ENCODE measurements at regions not wholly inside any gene's neighbourhood (a gene's known extent, or its start where the extent isn't known, plus 50 kb on each side); places are given as distances from the start of the nearest gene placed in this dataset.

DNA sequence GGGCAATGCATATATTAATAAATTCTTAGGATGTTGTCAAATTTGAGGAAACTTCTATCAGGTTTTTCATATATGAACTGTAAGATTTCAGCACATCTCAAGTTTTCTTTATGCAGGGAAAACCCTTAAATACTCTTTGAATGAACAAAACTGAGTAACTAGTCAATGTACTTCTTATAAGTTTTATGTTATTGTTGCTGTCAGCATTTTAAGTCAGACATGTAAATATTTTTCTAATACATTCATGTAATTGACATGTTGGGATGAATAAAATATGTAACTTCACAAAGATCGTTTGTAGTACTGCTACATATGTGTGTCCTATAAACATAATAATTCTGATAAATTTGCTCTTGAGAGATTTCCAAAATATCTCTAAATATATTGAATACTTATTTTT is 109.6 kb downstream of the BMP4 start:
- WGBS (ENCODE audit: insufficient coverage, low coverage, missing lambda C conversion rate): 0% methylated on average over 1 of the region's 1 CpG
- DNase-seq (ENCODE audit: extremely low read depth in 1 of 4, low spot score in 3 of 4): no peak
- TF ChIP-seq NFATC3 (IDR thresholded peaks at IDR 0.05): no peak
- TF ChIP-seq, protein P1, sequence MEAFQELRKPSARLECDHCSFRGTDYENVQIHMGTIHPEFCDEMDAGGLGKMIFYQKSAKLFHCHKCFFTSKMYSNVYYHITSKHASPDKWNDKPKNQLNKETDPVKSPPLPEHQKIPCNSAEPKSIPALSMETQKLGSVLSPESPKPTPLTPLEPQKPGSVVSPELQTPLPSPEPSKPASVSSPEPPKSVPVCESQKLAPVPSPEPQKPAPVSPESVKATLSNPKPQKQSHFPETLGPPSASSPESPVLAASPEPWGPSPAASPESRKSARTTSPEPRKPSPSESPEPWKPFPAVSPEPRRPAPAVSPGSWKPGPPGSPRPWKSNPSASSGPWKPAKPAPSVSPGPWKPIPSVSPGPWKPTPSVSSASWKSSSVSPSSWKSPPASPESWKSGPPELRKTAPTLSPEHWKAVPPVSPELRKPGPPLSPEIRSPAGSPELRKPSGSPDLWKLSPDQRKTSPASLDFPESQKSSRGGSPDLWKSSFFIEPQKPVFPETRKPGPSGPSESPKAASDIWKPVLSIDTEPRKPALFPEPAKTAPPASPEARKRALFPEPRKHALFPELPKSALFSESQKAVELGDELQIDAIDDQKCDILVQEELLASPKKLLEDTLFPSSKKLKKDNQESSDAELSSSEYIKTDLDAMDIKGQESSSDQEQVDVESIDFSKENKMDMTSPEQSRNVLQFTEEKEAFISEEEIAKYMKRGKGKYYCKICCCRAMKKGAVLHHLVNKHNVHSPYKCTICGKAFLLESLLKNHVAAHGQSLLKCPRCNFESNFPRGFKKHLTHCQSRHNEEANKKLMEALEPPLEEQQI (IDR thresholded peaks at IDR 0.05): no peak
- no peak for TF ChIP-seq BRCA1 (IDR thresholded peaks at IDR 0.05)
- TF ChIP-seq BRCA1 (CRISPR knock-in tag; IDR thresholded peaks at IDR 0.05): no peak
- no peak for TF ChIP-seq TFAM (CRISPR knock-in tag; conservative IDR thresholded peaks at IDR 0.05)
- TF ChIP-seq ZNF583 (CRISPR knock-in tag; IDR thresholded peaks at IDR 0.05): no peak
- TF ChIP-seq, protein P2, sequence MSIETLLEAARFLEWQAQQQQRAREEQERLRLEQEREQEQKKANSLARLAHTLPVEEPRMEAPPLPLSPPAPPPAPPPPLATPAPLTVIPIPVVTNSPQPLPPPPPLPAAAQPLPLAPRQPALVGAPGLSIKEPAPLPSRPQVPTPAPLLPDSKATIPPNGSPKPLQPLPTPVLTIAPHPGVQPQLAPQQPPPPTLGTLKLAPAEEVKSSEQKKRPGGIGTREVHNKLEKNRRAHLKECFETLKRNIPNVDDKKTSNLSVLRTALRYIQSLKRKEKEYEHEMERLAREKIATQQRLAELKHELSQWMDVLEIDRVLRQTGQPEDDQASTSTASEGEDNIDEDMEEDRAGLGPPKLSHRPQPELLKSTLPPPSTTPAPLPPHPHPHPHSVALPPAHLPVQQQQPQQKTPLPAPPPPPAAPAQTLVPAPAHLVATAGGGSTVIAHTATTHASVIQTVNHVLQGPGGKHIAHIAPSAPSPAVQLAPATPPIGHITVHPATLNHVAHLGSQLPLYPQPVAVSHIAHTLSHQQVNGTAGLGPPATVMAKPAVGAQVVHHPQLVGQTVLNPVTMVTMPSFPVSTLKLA (conservative IDR thresholded peaks at IDR 0.05): no peak
- TF ChIP-seq CHCHD3 (CRISPR knock-in tag; IDR thresholded peaks at IDR 0.05): no peak

More for the DNA sequence above, 109.6 kb downstream of the BMP4 start:
- H2AFZ ChIP-seq (ENCODE audit: low read depth, low read length): no peak overlapping the region
- H3K36me3 ChIP-seq (ENCODE audit: control insufficient read depth, insufficient read depth, low read length): no peaks in the 10 kb centered on the region
- CTCF ChIA-PET (ENCODE audit: low intra/inter-chr PET ratio): no interaction called here
- H3K4me2 ChIP-seq (ENCODE audit: insufficient read depth, low read length): no peak overlapping the region
- BruUV-seq (replicated peaks): no TSS peak
- H3K9ac ChIP-seq (ENCODE audit: insufficient read depth in 1 of 2, low read depth in 2 of 2, low read length in 2 of 2): no peak overlapping the region
- no peaks in the 10 kb centered on the region for H3K4me1 ChIP-seq (replicated peaks in 1 of 2; ENCODE audit: control insufficient read depth in 2 of 2, insufficient read depth in 2 of 2, low read length in 2 of 2)
- in situ Hi-C loops (cut with MboI): no loop called here
- no peaks in the 10 kb centered on the region for H3K27me3 ChIP-seq (ENCODE audit: control insufficient read depth in 2 of 2, insufficient read depth in 2 of 2, low read length in 2 of 2)
- POLR2A ChIA-PET: interaction anchor here (0.6 kb wide), 1 partner anchor 502 kb away, joined by 4 read pairs; no protein-coding TSS in a partner anchor
- intact Hi-C loops (cut with micrococcal nuclease): no loop called here
- H3K9me1 ChIP-seq (ENCODE audit: control insufficient read depth, insufficient read depth, low read length): no peaks in the 10 kb centered on the region
- no peaks in the 10 kb centered on the region for H3K9me3 ChIP-seq (replicated peaks; ENCODE audit: control insufficient read depth, insufficient read depth, low read depth, low read length)
- FAIRE-seq (no peak), ATAC-seq (no peak)
- no peak overlapping the region for H3K27ac ChIP-seq (ENCODE audit: extremely low read depth, low read depth, low read length)
- no peaks in the 10 kb centered on the region for H4K20me1 ChIP-seq (replicated peaks; ENCODE audit: control insufficient read depth, insufficient read depth, low read length)
- no peaks in the 10 kb centered on the region for H3K79me2 ChIP-seq (ENCODE audit: control insufficient read depth, insufficient read depth, low read length)
- H3K4me3 ChIP-seq: no peak overlapping the region
